ENCODE measurements at regions not wholly inside any gene's neighbourhood (a gene's known extent, or its start where the extent isn't known, plus 50 kb on each side); places are given as distances from the start of the nearest gene placed in this dataset.

DNA sequence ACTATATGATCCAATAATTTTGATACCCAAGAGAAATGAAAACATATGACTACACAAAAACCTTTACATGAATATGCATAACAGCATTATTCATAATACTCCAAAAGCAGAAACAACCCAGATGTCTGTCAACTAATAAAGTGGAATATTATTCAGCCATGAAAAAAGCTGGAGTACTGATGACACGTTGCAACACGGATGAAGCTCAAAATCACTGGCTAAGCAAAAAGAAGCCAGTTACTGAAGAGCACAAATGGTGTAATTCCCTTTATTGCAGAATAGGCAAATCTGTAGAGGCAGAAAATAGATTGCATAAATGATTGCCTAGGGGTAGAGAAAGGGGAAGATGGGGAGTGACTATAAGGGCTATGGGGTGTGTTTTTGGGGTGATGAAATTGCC lies 117.6 kb upstream of the FGF3 start (continued):
- TF ChIP-seq, protein P1, sequence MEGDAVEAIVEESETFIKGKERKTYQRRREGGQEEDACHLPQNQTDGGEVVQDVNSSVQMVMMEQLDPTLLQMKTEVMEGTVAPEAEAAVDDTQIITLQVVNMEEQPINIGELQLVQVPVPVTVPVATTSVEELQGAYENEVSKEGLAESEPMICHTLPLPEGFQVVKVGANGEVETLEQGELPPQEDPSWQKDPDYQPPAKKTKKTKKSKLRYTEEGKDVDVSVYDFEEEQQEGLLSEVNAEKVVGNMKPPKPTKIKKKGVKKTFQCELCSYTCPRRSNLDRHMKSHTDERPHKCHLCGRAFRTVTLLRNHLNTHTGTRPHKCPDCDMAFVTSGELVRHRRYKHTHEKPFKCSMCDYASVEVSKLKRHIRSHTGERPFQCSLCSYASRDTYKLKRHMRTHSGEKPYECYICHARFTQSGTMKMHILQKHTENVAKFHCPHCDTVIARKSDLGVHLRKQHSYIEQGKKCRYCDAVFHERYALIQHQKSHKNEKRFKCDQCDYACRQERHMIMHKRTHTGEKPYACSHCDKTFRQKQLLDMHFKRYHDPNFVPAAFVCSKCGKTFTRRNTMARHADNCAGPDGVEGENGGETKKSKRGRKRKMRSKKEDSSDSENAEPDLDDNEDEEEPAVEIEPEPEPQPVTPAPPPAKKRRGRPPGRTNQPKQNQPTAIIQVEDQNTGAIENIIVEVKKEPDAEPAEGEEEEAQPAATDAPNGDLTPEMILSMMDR (IDR thresholded peaks at IDR 0.05 in 2 of 3, conservative IDR thresholded peaks at IDR 0.05 in 1 of 3; ENCODE audit: borderline replicate concordance in 1 of 3, insufficient read depth in 1 of 3, low read depth in 2 of 3, low read length in 2 of 3), result no peak
- TF ChIP-seq, protein P2, sequence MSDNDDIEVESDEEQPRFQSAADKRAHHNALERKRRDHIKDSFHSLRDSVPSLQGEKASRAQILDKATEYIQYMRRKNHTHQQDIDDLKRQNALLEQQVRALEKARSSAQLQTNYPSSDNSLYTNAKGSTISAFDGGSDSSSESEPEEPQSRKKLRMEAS (IDR thresholded peaks at IDR 0.05), result no peak
- no peak for TF ChIP-seq CBX3 (IDR thresholded peaks at IDR 0.05; ENCODE audit: low read depth)
- TF ChIP-seq RAD21 (IDR thresholded peaks at IDR 0.05; ENCODE audit: low read depth), result no peak
- TF ChIP-seq TCF7L2 (IDR thresholded peaks at IDR 0.05; ENCODE audit: borderline replicate concordance, extremely low read depth, insufficient read depth, insufficient read length), result no peak
- no peak for TF ChIP-seq EZH2 (IDR thresholded peaks at IDR 0.05)
- TF ChIP-seq, protein P3, sequence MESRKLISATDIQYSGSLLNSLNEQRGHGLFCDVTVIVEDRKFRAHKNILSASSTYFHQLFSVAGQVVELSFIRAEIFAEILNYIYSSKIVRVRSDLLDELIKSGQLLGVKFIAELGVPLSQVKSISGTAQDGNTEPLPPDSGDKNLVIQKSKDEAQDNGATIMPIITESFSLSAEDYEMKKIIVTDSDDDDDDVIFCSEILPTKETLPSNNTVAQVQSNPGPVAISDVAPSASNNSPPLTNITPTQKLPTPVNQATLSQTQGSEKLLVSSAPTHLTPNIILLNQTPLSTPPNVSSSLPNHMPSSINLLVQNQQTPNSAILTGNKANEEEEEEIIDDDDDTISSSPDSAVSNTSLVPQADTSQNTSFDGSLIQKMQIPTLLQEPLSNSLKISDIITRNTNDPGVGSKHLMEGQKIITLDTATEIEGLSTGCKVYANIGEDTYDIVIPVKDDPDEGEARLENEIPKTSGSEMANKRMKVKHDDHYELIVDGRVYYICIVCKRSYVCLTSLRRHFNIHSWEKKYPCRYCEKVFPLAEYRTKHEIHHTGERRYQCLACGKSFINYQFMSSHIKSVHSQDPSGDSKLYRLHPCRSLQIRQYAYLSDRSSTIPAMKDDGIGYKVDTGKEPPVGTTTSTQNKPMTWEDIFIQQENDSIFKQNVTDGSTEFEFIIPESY (IDR thresholded peaks at IDR 0.05; ENCODE audit: extremely low read depth, insufficient replicate concordance, low read length), result no peak
- no peak for TF ChIP-seq POLR2AphosphoS5 (IDR thresholded peaks at IDR 0.05; ENCODE audit: low read depth, low read length)

DNA sequence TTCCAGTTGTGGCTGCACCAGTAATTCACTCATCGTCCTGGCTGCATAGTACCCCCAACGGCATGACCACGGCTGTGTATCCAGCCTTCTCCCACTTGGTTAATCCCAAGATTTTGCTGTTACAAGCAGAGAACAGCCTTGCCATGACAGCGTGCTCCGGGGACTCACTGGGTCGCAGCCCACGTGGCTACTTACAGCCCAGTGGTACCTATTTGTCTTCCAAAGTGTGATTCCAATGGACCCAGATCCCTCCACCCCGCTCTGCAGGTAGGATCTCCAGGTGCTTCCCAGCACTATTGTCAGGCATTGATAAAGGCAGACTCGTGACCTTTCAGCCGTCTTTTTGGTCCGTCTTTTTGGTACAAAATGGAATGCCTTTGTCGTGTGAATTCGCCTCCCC lies 119.0 kb upstream of the FGF3 start:
- Histone ChIP-seq H3K4me2 (ENCODE audit: low read length) (no peak overlapping the region), H3K4me1 (ENCODE audit: control insufficient read depth in 1 of 2, insufficient read depth in 2 of 2, low read length in 2 of 2) (peaks cover 11 to 25% of the 10 kb centered on the region in 2 experiments), H3K79me2 (ENCODE audit: insufficient read depth, low read length) (no peaks in the 10 kb centered on the region), H2AFZ (ENCODE audit: low read depth, low read length, poor library complexity, severe bottlenecking) (no peak overlapping the region), H3K9me2 (ENCODE audit: insufficient read depth) (no peaks in the 10 kb centered on the region), H3K27me3 (ENCODE audit: insufficient read depth, low read length) (no peaks in the 10 kb centered on the region), H4K20me1 (ENCODE audit: insufficient read depth) (no peaks in the 10 kb centered on the region), H3K36me3 (ENCODE audit: control insufficient read depth in 1 of 2, insufficient read depth in 2 of 2, low read length in 2 of 2) (no peaks in the 10 kb centered on the region), H3K4me3 (replicated peaks in 1 of 2; ENCODE audit: low read depth in 1 of 2, low read length in 2 of 2) (no peak overlapping the region), H3K9ac (ENCODE audit: low read length) (no peak overlapping the region), H3K27ac (ENCODE audit: low read depth, low read length) (no peak overlapping the region), H3K9me3 (ENCODE audit: control insufficient read depth in 1 of 2, insufficient read depth in 1 of 2, low read depth in 1 of 2, low read length in 2 of 2) (no peaks in the 10 kb centered on the region)
- BruUV-seq (replicated peaks), result no TSS peak
- intact Hi-C loops (cut with micrococcal nuclease), result no loop called here
- ChIA-PET POLR2A (no interaction called here), CTCF (no interaction called here), RAD21 (ENCODE audit: low non-redundant PET in 1 of 2, low total read pairs in 2 of 2, uncharacterized antibody in 2 of 2, unreplicated experiment in 2 of 2) (no interaction called here)
- ATAC-seq, result no peak
- no peak for DNase-seq (ENCODE audit: low read depth, low spot score)
- TF ChIP-seq FOSL1 (IDR thresholded peaks at IDR 0.05; ENCODE audit: low read depth) (no peak), SIN3A (IDR thresholded peaks at IDR 0.05; ENCODE audit: low read depth) (no peak), TCF7L2 (IDR thresholded peaks at IDR 0.05; ENCODE audit: borderline replicate concordance, extremely low read depth, insufficient read depth, insufficient read length) (no peak), ELF1 (IDR thresholded peaks at IDR 0.05; ENCODE audit: borderline replicate concordance, low read depth) (no peak), CBX3 (IDR thresholded peaks at IDR 0.05; ENCODE audit: low read depth) (no peak), ZNF274 (IDR thresholded peaks at IDR 0.05; ENCODE audit: low read depth, low read length) (no peak), EGR1 (IDR thresholded peaks at IDR 0.05; ENCODE audit: low read depth) (no peak), ZFX (IDR thresholded peaks at IDR 0.05) (no peak)
- TF ChIP-seq, protein P2 (IDR thresholded peaks at IDR 0.05), result no peak
- TF ChIP-seq, protein P3 (IDR thresholded peaks at IDR 0.05; ENCODE audit: extremely low read depth, insufficient replicate concordance, low read length), result no peak
- TF ChIP-seq, protein P1 (IDR thresholded peaks at IDR 0.05 in 2 of 3, conservative IDR thresholded peaks at IDR 0.05 in 1 of 3; ENCODE audit: borderline replicate concordance in 1 of 3, insufficient read depth in 1 of 3, low read depth in 2 of 3, low read length in 2 of 3), result no peak
- TF ChIP-seq, protein P4, sequence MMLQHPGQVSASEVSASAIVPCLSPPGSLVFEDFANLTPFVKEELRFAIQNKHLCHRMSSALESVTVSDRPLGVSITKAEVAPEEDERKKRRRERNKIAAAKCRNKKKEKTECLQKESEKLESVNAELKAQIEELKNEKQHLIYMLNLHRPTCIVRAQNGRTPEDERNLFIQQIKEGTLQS (IDR thresholded peaks at IDR 0.05), result no peak

Measured in HCT116 (cell line).